ENCODE measurements at regions not wholly inside any gene's neighbourhood (a gene's known extent, or its start where the extent isn't known, plus 50 kb on each side); places are given as distances from the start of the nearest gene placed in this dataset.

DNA sequence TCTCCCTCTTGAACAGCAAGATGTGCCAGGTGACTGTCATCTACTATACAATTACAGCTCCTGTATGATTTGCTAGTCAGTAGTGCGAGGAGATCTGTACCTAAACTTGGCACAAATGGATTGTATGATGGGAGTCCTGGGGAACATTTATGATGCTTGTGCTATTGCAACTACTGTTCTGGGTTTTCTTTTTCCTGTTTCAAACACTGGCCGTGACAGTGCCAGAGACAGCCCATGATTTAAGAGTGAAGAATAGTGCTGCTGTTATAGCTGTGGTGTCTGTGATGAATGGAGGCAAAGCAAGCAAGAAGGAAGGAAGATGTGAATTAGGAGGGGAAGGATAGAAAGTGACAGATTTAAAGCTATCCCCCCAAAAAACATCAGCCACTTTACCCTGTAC, 1868.9 kb downstream of the PCDH7 start:
- TF ChIP-seq, protein P1, sequence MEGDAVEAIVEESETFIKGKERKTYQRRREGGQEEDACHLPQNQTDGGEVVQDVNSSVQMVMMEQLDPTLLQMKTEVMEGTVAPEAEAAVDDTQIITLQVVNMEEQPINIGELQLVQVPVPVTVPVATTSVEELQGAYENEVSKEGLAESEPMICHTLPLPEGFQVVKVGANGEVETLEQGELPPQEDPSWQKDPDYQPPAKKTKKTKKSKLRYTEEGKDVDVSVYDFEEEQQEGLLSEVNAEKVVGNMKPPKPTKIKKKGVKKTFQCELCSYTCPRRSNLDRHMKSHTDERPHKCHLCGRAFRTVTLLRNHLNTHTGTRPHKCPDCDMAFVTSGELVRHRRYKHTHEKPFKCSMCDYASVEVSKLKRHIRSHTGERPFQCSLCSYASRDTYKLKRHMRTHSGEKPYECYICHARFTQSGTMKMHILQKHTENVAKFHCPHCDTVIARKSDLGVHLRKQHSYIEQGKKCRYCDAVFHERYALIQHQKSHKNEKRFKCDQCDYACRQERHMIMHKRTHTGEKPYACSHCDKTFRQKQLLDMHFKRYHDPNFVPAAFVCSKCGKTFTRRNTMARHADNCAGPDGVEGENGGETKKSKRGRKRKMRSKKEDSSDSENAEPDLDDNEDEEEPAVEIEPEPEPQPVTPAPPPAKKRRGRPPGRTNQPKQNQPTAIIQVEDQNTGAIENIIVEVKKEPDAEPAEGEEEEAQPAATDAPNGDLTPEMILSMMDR (conservative IDR thresholded peaks at IDR 0.05; ENCODE audit: low read length), result no peak
- TF ChIP-seq EZH2phosphoT487 (IDR thresholded peaks at IDR 0.05; ENCODE audit: borderline replicate concordance, low read depth, low read length), result no peak
